ENCODE measurements at regions not wholly inside any gene's neighbourhood (a gene's known extent, or its start where the extent isn't known, plus 50 kb on each side); places are given as distances from the start of the nearest gene placed in this dataset.

DNA sequence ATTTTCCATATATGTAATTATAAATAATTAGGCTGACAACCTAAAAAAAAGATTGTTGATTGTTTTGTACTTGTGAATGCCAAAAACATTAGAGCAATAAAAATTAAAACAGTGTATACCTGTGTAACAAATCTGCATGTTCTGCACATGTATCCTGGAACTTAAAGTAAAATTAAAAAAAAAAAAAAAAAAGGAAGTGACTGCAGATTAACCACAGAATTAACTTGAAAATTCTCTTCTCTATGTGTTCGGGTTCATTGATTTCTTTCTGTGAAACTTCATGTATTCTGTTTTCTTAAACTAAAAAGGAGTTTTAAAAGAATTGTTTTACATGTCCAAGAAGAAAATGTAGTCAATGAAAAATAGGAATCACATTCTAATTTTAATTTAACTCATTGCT lies 95.7 kb downstream of the FASLG start (continued):
- TF ChIP-seq, protein P1, sequence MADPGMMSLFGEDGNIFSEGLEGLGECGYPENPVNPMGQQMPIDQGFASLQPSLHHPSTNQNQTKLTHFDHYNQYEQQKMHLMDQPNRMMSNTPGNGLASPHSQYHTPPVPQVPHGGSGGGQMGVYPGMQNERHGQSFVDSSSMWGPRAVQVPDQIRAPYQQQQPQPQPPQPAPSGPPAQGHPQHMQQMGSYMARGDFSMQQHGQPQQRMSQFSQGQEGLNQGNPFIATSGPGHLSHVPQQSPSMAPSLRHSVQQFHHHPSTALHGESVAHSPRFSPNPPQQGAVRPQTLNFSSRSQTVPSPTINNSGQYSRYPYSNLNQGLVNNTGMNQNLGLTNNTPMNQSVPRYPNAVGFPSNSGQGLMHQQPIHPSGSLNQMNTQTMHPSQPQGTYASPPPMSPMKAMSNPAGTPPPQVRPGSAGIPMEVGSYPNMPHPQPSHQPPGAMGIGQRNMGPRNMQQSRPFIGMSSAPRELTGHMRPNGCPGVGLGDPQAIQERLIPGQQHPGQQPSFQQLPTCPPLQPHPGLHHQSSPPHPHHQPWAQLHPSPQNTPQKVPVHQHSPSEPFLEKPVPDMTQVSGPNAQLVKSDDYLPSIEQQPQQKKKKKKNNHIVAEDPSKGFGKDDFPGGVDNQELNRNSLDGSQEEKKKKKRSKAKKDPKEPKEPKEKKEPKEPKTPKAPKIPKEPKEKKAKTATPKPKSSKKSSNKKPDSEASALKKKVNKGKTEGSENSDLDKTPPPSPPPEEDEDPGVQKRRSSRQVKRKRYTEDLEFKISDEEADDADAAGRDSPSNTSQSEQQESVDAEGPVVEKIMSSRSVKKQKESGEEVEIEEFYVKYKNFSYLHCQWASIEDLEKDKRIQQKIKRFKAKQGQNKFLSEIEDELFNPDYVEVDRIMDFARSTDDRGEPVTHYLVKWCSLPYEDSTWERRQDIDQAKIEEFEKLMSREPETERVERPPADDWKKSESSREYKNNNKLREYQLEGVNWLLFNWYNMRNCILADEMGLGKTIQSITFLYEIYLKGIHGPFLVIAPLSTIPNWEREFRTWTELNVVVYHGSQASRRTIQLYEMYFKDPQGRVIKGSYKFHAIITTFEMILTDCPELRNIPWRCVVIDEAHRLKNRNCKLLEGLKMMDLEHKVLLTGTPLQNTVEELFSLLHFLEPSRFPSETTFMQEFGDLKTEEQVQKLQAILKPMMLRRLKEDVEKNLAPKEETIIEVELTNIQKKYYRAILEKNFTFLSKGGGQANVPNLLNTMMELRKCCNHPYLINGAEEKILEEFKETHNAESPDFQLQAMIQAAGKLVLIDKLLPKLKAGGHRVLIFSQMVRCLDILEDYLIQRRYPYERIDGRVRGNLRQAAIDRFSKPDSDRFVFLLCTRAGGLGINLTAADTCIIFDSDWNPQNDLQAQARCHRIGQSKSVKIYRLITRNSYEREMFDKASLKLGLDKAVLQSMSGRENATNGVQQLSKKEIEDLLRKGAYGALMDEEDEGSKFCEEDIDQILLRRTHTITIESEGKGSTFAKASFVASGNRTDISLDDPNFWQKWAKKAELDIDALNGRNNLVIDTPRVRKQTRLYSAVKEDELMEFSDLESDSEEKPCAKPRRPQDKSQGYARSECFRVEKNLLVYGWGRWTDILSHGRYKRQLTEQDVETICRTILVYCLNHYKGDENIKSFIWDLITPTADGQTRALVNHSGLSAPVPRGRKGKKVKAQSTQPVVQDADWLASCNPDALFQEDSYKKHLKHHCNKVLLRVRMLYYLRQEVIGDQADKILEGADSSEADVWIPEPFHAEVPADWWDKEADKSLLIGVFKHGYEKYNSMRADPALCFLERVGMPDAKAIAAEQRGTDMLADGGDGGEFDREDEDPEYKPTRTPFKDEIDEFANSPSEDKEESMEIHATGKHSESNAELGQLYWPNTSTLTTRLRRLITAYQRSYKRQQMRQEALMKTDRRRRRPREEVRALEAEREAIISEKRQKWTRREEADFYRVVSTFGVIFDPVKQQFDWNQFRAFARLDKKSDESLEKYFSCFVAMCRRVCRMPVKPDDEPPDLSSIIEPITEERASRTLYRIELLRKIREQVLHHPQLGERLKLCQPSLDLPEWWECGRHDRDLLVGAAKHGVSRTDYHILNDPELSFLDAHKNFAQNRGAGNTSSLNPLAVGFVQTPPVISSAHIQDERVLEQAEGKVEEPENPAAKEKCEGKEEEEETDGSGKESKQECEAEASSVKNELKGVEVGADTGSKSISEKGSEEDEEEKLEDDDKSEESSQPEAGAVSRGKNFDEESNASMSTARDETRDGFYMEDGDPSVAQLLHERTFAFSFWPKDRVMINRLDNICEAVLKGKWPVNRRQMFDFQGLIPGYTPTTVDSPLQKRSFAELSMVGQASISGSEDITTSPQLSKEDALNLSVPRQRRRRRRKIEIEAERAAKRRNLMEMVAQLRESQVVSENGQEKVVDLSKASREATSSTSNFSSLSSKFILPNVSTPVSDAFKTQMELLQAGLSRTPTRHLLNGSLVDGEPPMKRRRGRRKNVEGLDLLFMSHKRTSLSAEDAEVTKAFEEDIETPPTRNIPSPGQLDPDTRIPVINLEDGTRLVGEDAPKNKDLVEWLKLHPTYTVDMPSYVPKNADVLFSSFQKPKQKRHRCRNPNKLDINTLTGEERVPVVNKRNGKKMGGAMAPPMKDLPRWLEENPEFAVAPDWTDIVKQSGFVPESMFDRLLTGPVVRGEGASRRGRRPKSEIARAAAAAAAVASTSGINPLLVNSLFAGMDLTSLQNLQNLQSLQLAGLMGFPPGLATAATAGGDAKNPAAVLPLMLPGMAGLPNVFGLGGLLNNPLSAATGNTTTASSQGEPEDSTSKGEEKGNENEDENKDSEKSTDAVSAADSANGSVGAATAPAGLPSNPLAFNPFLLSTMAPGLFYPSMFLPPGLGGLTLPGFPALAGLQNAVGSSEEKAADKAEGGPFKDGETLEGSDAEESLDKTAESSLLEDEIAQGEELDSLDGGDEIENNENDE (IDR thresholded peaks at IDR 0.05; ENCODE audit: insufficient replicate concordance, low read length), result no peak
- TF ChIP-seq SIN3A (conservative IDR thresholded peaks at IDR 0.05 in 1 of 2, IDR thresholded peaks at IDR 0.05 in 1 of 2; ENCODE audit: low read depth in 1 of 2, low read length in 2 of 2) (no peak), KDM1A (IDR thresholded peaks at IDR 0.05; ENCODE audit: borderline replicate concordance, low read length) (no peak), EGR1 (IDR thresholded peaks at IDR 0.05; ENCODE audit: borderline replicate concordance, low read depth, low read length) (no peak), POLR2A (IDR thresholded peaks at IDR 0.05; ENCODE audit: control extremely low read depth in 1 of 2, low read depth in 2 of 2, low read length in 2 of 2) (no peak), BRCA1 (IDR thresholded peaks at IDR 0.05; ENCODE audit: low read depth, low read length) (no peak), CEBPB (IDR thresholded peaks at IDR 0.05; ENCODE audit: low read depth, low read length) (no peak), RBBP5 (IDR thresholded peaks at IDR 0.05; ENCODE audit: borderline replicate concordance, low read depth, low read length) (no peak)
- TF ChIP-seq, protein P2, sequence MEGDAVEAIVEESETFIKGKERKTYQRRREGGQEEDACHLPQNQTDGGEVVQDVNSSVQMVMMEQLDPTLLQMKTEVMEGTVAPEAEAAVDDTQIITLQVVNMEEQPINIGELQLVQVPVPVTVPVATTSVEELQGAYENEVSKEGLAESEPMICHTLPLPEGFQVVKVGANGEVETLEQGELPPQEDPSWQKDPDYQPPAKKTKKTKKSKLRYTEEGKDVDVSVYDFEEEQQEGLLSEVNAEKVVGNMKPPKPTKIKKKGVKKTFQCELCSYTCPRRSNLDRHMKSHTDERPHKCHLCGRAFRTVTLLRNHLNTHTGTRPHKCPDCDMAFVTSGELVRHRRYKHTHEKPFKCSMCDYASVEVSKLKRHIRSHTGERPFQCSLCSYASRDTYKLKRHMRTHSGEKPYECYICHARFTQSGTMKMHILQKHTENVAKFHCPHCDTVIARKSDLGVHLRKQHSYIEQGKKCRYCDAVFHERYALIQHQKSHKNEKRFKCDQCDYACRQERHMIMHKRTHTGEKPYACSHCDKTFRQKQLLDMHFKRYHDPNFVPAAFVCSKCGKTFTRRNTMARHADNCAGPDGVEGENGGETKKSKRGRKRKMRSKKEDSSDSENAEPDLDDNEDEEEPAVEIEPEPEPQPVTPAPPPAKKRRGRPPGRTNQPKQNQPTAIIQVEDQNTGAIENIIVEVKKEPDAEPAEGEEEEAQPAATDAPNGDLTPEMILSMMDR (IDR thresholded peaks at IDR 0.05; ENCODE audit: control extremely low read depth in 1 of 3, insufficient read depth in 1 of 3, low read depth in 1 of 3, low read length in 3 of 3), result no peak

Data from H1 (cell line).